NT2/D1 (cell line): ENCODE measurements at regions not wholly inside any gene's neighbourhood (a gene's known extent, or its start where the extent isn't known, plus 50 kb on each side); places are given as distances from the start of the nearest gene placed in this dataset.

Experiments used
- SUZ12 ChIP-seq: IDR thresholded peaks from 2 replicates; pipeline ENCODE4 v1.6.1; 2011; ENCODE audit not compliant: insufficient read length, insufficient read depth; ENCODE audit errors: extremely low read depth
- YY1 ChIP-seq: IDR thresholded peaks from 2 replicates; pipeline ENCODE4 v1.6.1; 2011; ENCODE audit not compliant: insufficient read length, insufficient read depth

DNA sequence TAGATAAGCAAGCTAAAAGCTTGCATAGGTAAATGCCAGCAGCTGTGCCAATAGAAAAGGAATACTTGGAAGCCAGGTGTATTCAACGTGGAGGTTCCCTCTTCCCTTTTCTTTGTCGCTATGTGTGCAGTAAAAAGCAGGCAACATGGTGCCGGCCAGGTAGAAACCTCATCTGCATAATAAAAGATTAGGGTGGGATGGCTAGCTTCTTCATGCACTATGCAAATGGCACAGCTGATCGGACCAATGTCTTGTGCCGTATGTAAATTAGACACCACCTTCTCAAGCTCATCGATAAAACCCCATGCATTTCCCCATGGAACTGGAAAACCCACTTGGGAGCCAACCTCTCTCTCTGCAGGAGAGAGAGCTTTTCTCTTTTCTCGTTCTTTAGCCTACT is 150.9 kb upstream of the FOXK1 start:
- no peak for TF ChIP-seq YY1
- no peak for TF ChIP-seq SUZ12
